IPS-20b (cell line): ENCODE measurements at regions not wholly inside any gene's neighbourhood (a gene's known extent, or its start where the extent isn't known, plus 50 kb on each side); places are given as distances from the start of the nearest gene placed in this dataset.
"Not testable (repeated sequence)": the region's sequence is repeated elsewhere in the genome, so short reads cannot be mapped to it uniquely, and the experiment has no call there.

Experiments used
- H3K27ac ChIP-seq: one replicate; pipeline ENCODE4 v1.5.1; 2013; ENCODE audit warnings: low read length
- H3K27me3 ChIP-seq: 2 replicates; pipeline ENCODE4 v1.6.1; 2013; ENCODE audit warnings: mild to moderate bottlenecking, low read length, inconsistent platforms; ENCODE audit not compliant: insufficient read depth
- H3K36me3 ChIP-seq: 2 replicates; pipeline ENCODE4 v1.6.1; 2013; ENCODE audit warnings: low read depth, mild to moderate bottlenecking, inconsistent platforms, low read length, moderate library complexity; ENCODE audit not compliant: insufficient read depth
- H3K4me1 ChIP-seq: 2 replicates; pipeline ENCODE4 v1.6.1; 2013; ENCODE audit warnings: mild to moderate bottlenecking, control low read depth, inconsistent platforms, low read length, moderate library complexity; ENCODE audit not compliant: insufficient read depth
- H3K4me3 ChIP-seq: 2 replicates; pipeline ENCODE4 v1.5.1; 2013; ENCODE audit warnings: mild to moderate bottlenecking, low read length, inconsistent platforms
- H3K9ac ChIP-seq: 2 replicates; pipeline ENCODE4 v1.6.1; 2013; ENCODE audit warnings: low read depth, mild to moderate bottlenecking, inconsistent platforms, low read length, moderate library complexity
- H3K9me3 ChIP-seq: 2 replicates; pipeline ENCODE4 v1.6.1; 2013; ENCODE audit warnings: mild to moderate bottlenecking, low read depth, low read length, inconsistent platforms; ENCODE audit not compliant: insufficient read depth

GRCh38 chr2:121836611-121837010, 81.2 kb downstream of the TSN start:
- Histone ChIP-seq H3K4me3 (no peak overlapping the region), H3K36me3 (no peaks in the 10 kb centered on the region), H3K9ac (no peak overlapping the region), H3K4me1 (no peaks in the 10 kb centered on the region), H3K9me3 (peaks cover 11% of the 10 kb centered on the region), H3K27me3 (no peaks in the 10 kb centered on the region), H3K27ac (no peak overlapping the region)

GRCh38 chr2:121837591-121837990, 82.1 kb downstream of the TSN start:
- no peak overlapping the region for H3K9ac ChIP-seq
- H3K27me3 ChIP-seq = no peaks in the 10 kb centered on the region
- H3K36me3 ChIP-seq = no peaks in the 10 kb centered on the region
- no peaks in the 10 kb centered on the region for H3K4me1 ChIP-seq
- H3K27ac ChIP-seq = no peak overlapping the region
- peaks cover 11% of the 10 kb centered on the region for H3K9me3 ChIP-seq
- H3K4me3 ChIP-seq = no peak overlapping the region

GRCh38 chr2:121838551-121838950, 83.1 kb downstream of the TSN start:
- Histone ChIP-seq H3K4me3 (no peak overlapping the region), H3K9me3 (peaks cover 11% of the 10 kb centered on the region), H3K9ac (no peak overlapping the region), H3K36me3 (no peaks in the 10 kb centered on the region), H3K27me3 (no peaks in the 10 kb centered on the region; the same call in 1 of the 2 replicates), H3K27ac (no peak overlapping the region), H3K4me1 (no peaks in the 10 kb centered on the region)

GRCh38 chr2:121839584-121839983, 84.1 kb downstream of the TSN start:
- no peak overlapping the region for H3K27ac ChIP-seq
- no peaks in the 10 kb centered on the region for H3K36me3 ChIP-seq
- H3K4me3 ChIP-seq = no peak overlapping the region
- no peak overlapping the region for H3K9ac ChIP-seq
- H3K9me3 ChIP-seq = peaks cover 11% of the 10 kb centered on the region
- no peaks in the 10 kb centered on the region; the same call in 1 of the 2 replicates for H3K27me3 ChIP-seq
- no peaks in the 10 kb centered on the region for H3K4me1 ChIP-seq

- H3K9ac ChIP-seq = no peak overlapping the region
- no peak overlapping the region for H3K27ac ChIP-seq
- no peaks in the 10 kb centered on the region for H3K4me1 ChIP-seq
- H3K9me3 ChIP-seq = no peaks in the 10 kb centered on the region
- no peak overlapping the region for H3K4me3 ChIP-seq
- no peaks in the 10 kb centered on the region for H3K36me3 ChIP-seq
- H3K27me3 ChIP-seq = no peaks in the 10 kb centered on the region
Measured at GRCh38 chr2:121849236-121849635, 93.8 kb downstream of the TSN start.

- not testable (repeated sequence) for H3K27ac ChIP-seq
Measured at GRCh38 chr2:121853149-121853548, 97.7 kb downstream of the TSN start.

GRCh38 chr2:121855510-121855909, 100.1 kb downstream of the TSN start:
- Histone ChIP-seq H3K27me3 (no peaks in the 10 kb centered on the region), H3K4me1 (no peaks in the 10 kb centered on the region), H3K27ac (no peak overlapping the region), H3K36me3 (no peaks in the 10 kb centered on the region), H3K4me3 (no peak overlapping the region), H3K9me3 (no peaks in the 10 kb centered on the region), H3K9ac (no peak overlapping the region)

More at GRCh38 chr2:121853149-121853548, 97.7 kb downstream of the TSN start:
- not testable (repeated sequence) for H3K4me1 ChIP-seq, H3K4me3 ChIP-seq, H3K27me3 ChIP-seq, H3K36me3 ChIP-seq, H3K9ac ChIP-seq, H3K9me3 ChIP-seq

GRCh38 chr2:121856360-121856759, 100.9 kb downstream of the TSN start:
- Histone ChIP-seq H3K27me3 (no peaks in the 10 kb centered on the region), H3K36me3 (no peaks in the 10 kb centered on the region), H3K27ac (no peak overlapping the region), H3K9me3 (no peaks in the 10 kb centered on the region), H3K4me1 (no peaks in the 10 kb centered on the region), H3K4me3 (no peak overlapping the region), H3K9ac (no peak overlapping the region)

- H3K36me3 ChIP-seq = no peaks in the 10 kb centered on the region
- H3K27me3 ChIP-seq = no peaks in the 10 kb centered on the region
- H3K9ac ChIP-seq = no peak overlapping the region
- no peak overlapping the region for H3K4me3 ChIP-seq
- H3K9me3 ChIP-seq = no peaks in the 10 kb centered on the region
- H3K4me1 ChIP-seq = no peaks in the 10 kb centered on the region
- H3K27ac ChIP-seq = no peak overlapping the region
Measured at GRCh38 chr2:121858369-121858768, 102.9 kb downstream of the TSN start.

GRCh38 chr2:121858847-121859246, 103.4 kb downstream of the TSN start:
- H3K9me3 ChIP-seq = no peaks in the 10 kb centered on the region
- H3K4me3 ChIP-seq = no peak overlapping the region
- H3K9ac ChIP-seq = no peak overlapping the region
- no peaks in the 10 kb centered on the region for H3K4me1 ChIP-seq
- no peak overlapping the region for H3K27ac ChIP-seq
- no peaks in the 10 kb centered on the region for H3K36me3 ChIP-seq
- H3K27me3 ChIP-seq = no peaks in the 10 kb centered on the region

GRCh38 chr2:121860033-121860757, 104.7 kb downstream of the TSN start:
- Histone ChIP-seq H3K4me3 (no peak overlapping the region), H3K27me3 (no peaks in the 10 kb centered on the region), H3K9me3 (no peaks in the 10 kb centered on the region), H3K4me1 (no peaks in the 10 kb centered on the region), H3K36me3 (no peaks in the 10 kb centered on the region), H3K9ac (no peak overlapping the region), H3K27ac (no peak overlapping the region)

- no peak overlapping the region for H3K9ac ChIP-seq
- no peak overlapping the region for H3K4me3 ChIP-seq
- H3K27ac ChIP-seq = no peak overlapping the region
- no peaks in the 10 kb centered on the region for H3K4me1 ChIP-seq
- H3K9me3 ChIP-seq = no peaks in the 10 kb centered on the region
- H3K36me3 ChIP-seq = no peaks in the 10 kb centered on the region
- H3K27me3 ChIP-seq = no peaks in the 10 kb centered on the region
Measured at GRCh38 chr2:121860758-121861227, 105.3 kb downstream of the TSN start.
